Activated CD8-positive, alpha-beta T cell treated with anti-CD3 and anti-CD28 coated beads for 36 hours (primary cell): ENCODE measurements at regions not wholly inside any gene's neighbourhood (a gene's known extent, or its start where the extent isn't known, plus 50 kb on each side); places are given as distances from the start of the nearest gene placed in this dataset.
"Not testable (repeated sequence)": the region's sequence is repeated elsewhere in the genome, so short reads cannot be mapped to it uniquely, and the experiment has no call there.

Experiments
- ATAC-seq: fragments of 200-7000 bp; cut with Tn5 transposase; one replicate; pipeline ENCODE4 v1.10.0; 2021; ENCODE audit warnings: mild to moderate bottlenecking, moderate library complexity
- CTCF ChIA-PET: fragments of 350-600 bp; sonication (Branson Sonifier 250); formaldehyde crosslinking; loops from one replicate; lab custom pipeline; 2021; ENCODE audit warnings: antibody characterized with exemption; lab: Charles Lee
- POLR2A ChIA-PET: fragments of 350-600 bp; sonication (Branson Sonifier 250); formaldehyde crosslinking; loops from one replicate; lab custom pipeline; 2021; ENCODE audit warnings: antibody characterized with exemption; lab: Charles Lee
- DNase-seq: peaks from one replicate; pipeline ENCODE4 v3.0.0-alpha.2; 2020
- H3K27ac Mint-ChIP-seq: one replicate; pipeline ENCODE4 v1.8.0; 2021; ENCODE audit warnings: mild to moderate bottlenecking, mixed read lengths
- H3K27me3 Mint-ChIP-seq: one replicate; pipeline ENCODE4 v1.8.0; 2021; ENCODE audit warnings: mixed read lengths
- H3K36me3 Mint-ChIP-seq: one replicate; pipeline ENCODE4 v1.8.0; 2021; ENCODE audit warnings: low read depth, mixed read lengths
- H3K4me1 Mint-ChIP-seq: one replicate; pipeline ENCODE4 v1.8.0; 2021; ENCODE audit warnings: low read depth, mixed read lengths
- H3K4me3 Mint-ChIP-seq: one replicate; pipeline ENCODE4 v1.8.0; 2021; ENCODE audit warnings: mild to moderate bottlenecking, moderate library complexity, mixed read lengths
- H3K9me3 Mint-ChIP-seq: one replicate; pipeline ENCODE4 v1.8.0; 2021; ENCODE audit warnings: mixed read lengths
- CTCF ChIP-seq: fragments of 200-600 bp; IDR thresholded peaks from one replicate; pipeline ENCODE4 v1.8.0; 2022; ENCODE audit warnings: antibody characterized with exemption, mild to moderate bottlenecking
- intact Hi-C: fragments of 100-400 bp; cut with micrococcal nuclease; formaldehyde crosslinking; loops from one replicate; pipeline ENCODE4 v1.10.0; 2022

- peaks cover 2% of the 10 kb centered on the region for H3K4me1 Mint-ChIP-seq
- POLR2A ChIA-PET: interaction anchor here (0.7 kb wide), 1 partner anchor 215 kb away, joined by 3 read pairs; no protein-coding TSS in a partner anchor
- intact Hi-C loops: loop anchor here (2.0 kb wide), 1 partner anchor 624 kb away; no protein-coding TSS in a partner anchor
- no peaks in the 10 kb centered on the region for H3K9me3 Mint-ChIP-seq
- H3K27ac Mint-ChIP-seq: no peak overlapping the region
- TF ChIP-seq CTCF: peak; percentile 72
- ATAC-seq (peak; percentile 86), DNase-seq (peak; percentile 86)
- H3K4me3 Mint-ChIP-seq: no peak overlapping the region
- no peaks in the 10 kb centered on the region for H3K36me3 Mint-ChIP-seq
- CTCF ChIA-PET: interaction anchor here (0.6 to 2.5 kb wide), 17 partner anchors 11 to 644 kb away, joined by 3 to 19 read pairs (median 3); no protein-coding TSS in a partner anchor
- peaks cover 1% of the 10 kb centered on the region for H3K27me3 Mint-ChIP-seq
Observed at GRCh38 chr14:37874429-37875109, 279.1 kb downstream of the TTC6 start.

GRCh38 chr14:37888234-37888633 is 292.8 kb downstream of the TTC6 start:
- H3K4me3 Mint-ChIP-seq: no peak overlapping the region
- H3K27ac Mint-ChIP-seq: no peak overlapping the region
- H3K4me1 Mint-ChIP-seq: no peaks in the 10 kb centered on the region
- intact Hi-C loops: no loop called here
- ChIA-PET CTCF (interaction anchor here (1.2 to 2.3 kb wide), 3 partner anchors 9 to 15 kb away, joined by 3 to 9 read pairs (median 6); no protein-coding TSS in a partner anchor), POLR2A (no interaction called here)
- no peaks in the 10 kb centered on the region for H3K9me3 Mint-ChIP-seq
- TF ChIP-seq CTCF: no peak
- no peaks in the 10 kb centered on the region for H3K36me3 Mint-ChIP-seq
- DNase-seq: no peak
- ATAC-seq: no peak
- H3K27me3 Mint-ChIP-seq: peaks cover 14% of the 10 kb centered on the region

- Mint-ChIP-seq H3K4me3 (no peak overlapping the region), H3K9me3 (no peaks in the 10 kb centered on the region), H3K36me3 (no peaks in the 10 kb centered on the region), H3K27ac (no peak overlapping the region), H3K4me1 (no peaks in the 10 kb centered on the region), H3K27me3 (peaks cover 14% of the 10 kb centered on the region)
- intact Hi-C loops: no loop called here
- ATAC-seq: no peak
- POLR2A ChIA-PET: no interaction called here
- DNase-seq: no peak
- CTCF ChIA-PET: interaction anchor here (0.8 to 2.3 kb wide), 5 partner anchors 8 to 659 kb away, joined by 3 to 9 read pairs (median 4); no protein-coding TSS in a partner anchor
- no peak for TF ChIP-seq CTCF
Observed at GRCh38 chr14:37889087-37889486, 293.7 kb downstream of the TTC6 start.

GRCh38 chr14:37890095-37890494 is 294.7 kb downstream of the TTC6 start:
- Mint-ChIP-seq H3K27ac (no peak overlapping the region), H3K4me3 (no peak overlapping the region), H3K36me3 (no peaks in the 10 kb centered on the region), H3K4me1 (no peaks in the 10 kb centered on the region), H3K9me3 (no peaks in the 10 kb centered on the region), H3K27me3 (peaks cover 14% of the 10 kb centered on the region)
- ChIA-PET CTCF (interaction anchor here (1.7 kb wide), 1 partner anchor 15 kb away, joined by 4 read pairs; no protein-coding TSS in a partner anchor), POLR2A (no interaction called here)
- TF ChIP-seq CTCF: peak; percentile 26
- DNase-seq (no peak), ATAC-seq (no peak)
- intact Hi-C loops: no loop called here

- intact Hi-C loops, CTCF ChIA-PET, ATAC-seq, H3K9me3 Mint-ChIP-seq, H3K36me3 Mint-ChIP-seq, H3K27ac Mint-ChIP-seq, DNase-seq, H3K4me3 Mint-ChIP-seq, POLR2A ChIA-PET, H3K4me1 Mint-ChIP-seq: not testable (repeated sequence)
- H3K27me3 Mint-ChIP-seq: peaks cover 14% of the 10 kb centered on the region
Observed at GRCh38 chr14:37891500-37891899, 296.1 kb downstream of the TTC6 start.
